GM13977 (cell line): ENCODE measurements at regions not wholly inside any gene's neighbourhood (a gene's known extent, or its start where the extent isn't known, plus 50 kb on each side); places are given as distances from the start of the nearest gene placed in this dataset.

ENCODE experiments used
- DNase-seq: peaks from one replicate; pipeline ENCODE4 v3.0.0; 2012; ENCODE audit warnings: low spot score
- CTCF ChIP-seq: IDR thresholded peaks from 2 replicates; pipeline ENCODE4 v1.5.1; 2012; ENCODE audit warnings: mild to moderate bottlenecking, control low read depth; ENCODE audit not compliant: insufficient read depth; ENCODE audit errors: extremely low read depth, missing control alignments
- in situ Hi-C: fragments of 300-500 bp; cut with MboI; formaldehyde crosslinking; loops from one replicate; pipeline ENCODE4 v1.12.0; 2022; ENCODE audit warnings: low sequenced_read_pairs, low pct_unique_long_range_greater_than_20kb, mixed read lengths, inconsistent platforms; ENCODE audit not compliant: unreplicated experiment

- in situ Hi-C loops, result no loop called here
Measured at GRCh38 chr9:80004714-80005113, 432.9 kb downstream of the TLE4 start.

GRCh38 chr9:79990536-79990935 lies 418.8 kb downstream of the TLE4 start:
- in situ Hi-C loops, result no loop called here
- no peak for TF ChIP-seq CTCF
- no peak for DNase-seq

More at GRCh38 chr9:80004714-80005113, 432.9 kb downstream of the TLE4 start:
- no peak for TF ChIP-seq CTCF
- DNase-seq, result no peak

- in situ Hi-C loops, result no loop called here
- TF ChIP-seq CTCF, result no peak
- no peak for DNase-seq
Measured at GRCh38 chr9:79989079-79989478, 417.3 kb downstream of the TLE4 start.

- no peak for DNase-seq
- TF ChIP-seq CTCF, result no peak
- in situ Hi-C loops, result no loop called here
Measured at GRCh38 chr9:79988126-79988525, 416.4 kb downstream of the TLE4 start.

GRCh38 chr9:79986437-79986836 lies 414.7 kb downstream of the TLE4 start:
- in situ Hi-C loops, result no loop called here
- DNase-seq, result no peak
- TF ChIP-seq CTCF, result no peak

GRCh38 chr9:79985772-79986171 lies 414.0 kb downstream of the TLE4 start:
- no peak for TF ChIP-seq CTCF
- no peak for DNase-seq
- in situ Hi-C loops, result no loop called here

- TF ChIP-seq CTCF, result no peak
Measured at GRCh38 chr9:79985264-79985663, 413.5 kb downstream of the TLE4 start.

More at GRCh38 chr9:79985264-79985663, 413.5 kb downstream of the TLE4 start:
- in situ Hi-C loops, result no loop called here
- no peak for DNase-seq
